Osteoblast (primary cell): ENCODE measurements at regions not wholly inside any gene's neighbourhood (a gene's known extent, or its start where the extent isn't known, plus 50 kb on each side); places are given as distances from the start of the nearest gene placed in this dataset.

ENCODE experiments used
- DNase-seq: peaks from one replicate; pipeline ENCODE4 v3.0.0; 2011; ENCODE audit warnings: low spot score, mixed read lengths; ENCODE audit not compliant: insufficient read length; ENCODE audit errors: missing footprints
- H2AFZ ChIP-seq: 2 replicates; pipeline ENCODE4 v1.6.0; 2011; ENCODE audit warnings: mild to moderate bottlenecking, low read length
- H3K27ac ChIP-seq: 2 replicates; pipeline ENCODE4 v1.5.1; 2011; ENCODE audit warnings: mild to moderate bottlenecking, low read depth, low read length, moderate library complexity
- H3K27me3 ChIP-seq: 2 replicates; pipeline ENCODE4 v1.6.0; 2012; ENCODE audit warnings: mild to moderate bottlenecking, control low read depth, inconsistent platforms, low read length, moderate library complexity; ENCODE audit not compliant: insufficient read depth
- H3K36me3 ChIP-seq: 2 replicates; pipeline ENCODE4 v1.5.1; 2011; ENCODE audit warnings: mild to moderate bottlenecking, low read length, control low read depth, moderate library complexity; ENCODE audit not compliant: insufficient read depth
- H3K4me1 ChIP-seq: 2 replicates; pipeline ENCODE4 v1.5.1; 2011; ENCODE audit warnings: mild to moderate bottlenecking, low read length, control low read depth, moderate library complexity; ENCODE audit not compliant: insufficient read depth
- H3K4me2 ChIP-seq: 2 replicates; pipeline ENCODE4 v1.6.0; 2011; ENCODE audit warnings: mild to moderate bottlenecking, low read length; ENCODE audit not compliant: insufficient read depth
- H3K4me3 ChIP-seq: fragments of 200-600 bp; sonication (generic); 3 replicates; pipeline ENCODE4 v1.5.1; 2012; ENCODE audit warnings: mild to moderate bottlenecking, low read length, inconsistent platforms; ENCODE audit not compliant: insufficient read depth
- H3K79me2 ChIP-seq: 2 replicates; pipeline ENCODE4 v1.6.0; 2012; ENCODE audit warnings: mild to moderate bottlenecking, low read length, control low read depth, inconsistent platforms; ENCODE audit not compliant: insufficient read depth
- H3K9me3 ChIP-seq: 2 replicates; pipeline ENCODE4 v1.5.1; 2011; ENCODE audit warnings: low read depth, low read length, control low read depth
- H4K20me1 ChIP-seq: 2 replicates; pipeline ENCODE4 v1.6.0; 2012; ENCODE audit warnings: mild to moderate bottlenecking, low read length, control low read depth; ENCODE audit not compliant: insufficient read depth
- CTCF ChIP-seq: IDR thresholded peaks from 2 replicates; pipeline ENCODE4 v1.5.1; 2011; ENCODE audit warnings: mild to moderate bottlenecking, low read depth, low read length, moderate library complexity; ENCODE audit errors: extremely low read depth

DNA sequence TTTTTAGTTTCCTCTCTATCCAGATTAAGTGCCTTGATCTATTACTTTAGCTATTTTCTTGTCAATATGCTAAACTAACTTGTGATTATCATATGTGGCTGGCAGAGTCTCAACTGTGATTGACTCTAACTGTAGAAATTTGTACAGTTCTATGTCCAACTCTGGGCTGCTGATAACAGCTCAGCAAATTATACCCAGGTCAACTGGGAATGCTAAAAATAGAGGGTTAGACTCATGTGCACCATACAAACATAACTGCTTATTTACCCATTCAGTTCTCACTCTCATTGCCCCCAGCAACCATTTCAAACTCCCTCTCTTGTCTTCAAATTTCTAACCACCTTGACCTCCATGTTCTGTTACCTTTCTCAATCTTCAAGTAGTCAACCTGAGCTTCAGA, 576.9 kb downstream of the TDRD15 start:
- no peak for DNase-seq
- H2AFZ ChIP-seq = no peak overlapping the region
- H3K27ac ChIP-seq = no peak overlapping the region
- no peaks in the 10 kb centered on the region for H3K79me2 ChIP-seq
- no peaks in the 10 kb centered on the region for H3K36me3 ChIP-seq
- no peak overlapping the region for H3K4me3 ChIP-seq
- no peak for TF ChIP-seq CTCF
- no peak overlapping the region for H3K4me2 ChIP-seq
- no peaks in the 10 kb centered on the region for H4K20me1 ChIP-seq
- H3K4me1 ChIP-seq = no peaks in the 10 kb centered on the region
- H3K9me3 ChIP-seq = no peaks in the 10 kb centered on the region
- no peaks in the 10 kb centered on the region for H3K27me3 ChIP-seq

DNA sequence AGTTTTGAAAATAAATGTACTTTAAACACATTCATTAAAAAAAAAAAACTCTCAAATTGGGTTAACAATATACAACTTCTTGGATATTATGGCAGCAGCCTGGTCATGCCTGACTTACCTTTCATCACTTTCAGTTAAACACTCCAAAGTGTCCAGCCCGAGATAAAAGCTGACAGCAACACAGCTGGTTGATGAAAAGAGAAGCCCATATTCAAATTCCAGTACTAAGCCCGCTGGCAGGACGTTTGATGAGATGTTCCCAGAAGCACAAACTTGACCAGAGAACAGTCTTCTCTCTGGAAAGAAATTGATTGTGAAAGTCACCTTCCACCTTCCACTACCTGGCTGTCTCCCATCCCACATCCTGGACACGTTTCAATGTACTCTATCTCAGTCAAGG, 586.3 kb downstream of the TDRD15 start:
- Histone ChIP-seq H3K79me2 (no peaks in the 10 kb centered on the region), H3K27me3 (no peaks in the 10 kb centered on the region), H4K20me1 (no peaks in the 10 kb centered on the region), H2AFZ (no peak overlapping the region), H3K4me1 (no peaks in the 10 kb centered on the region), H3K4me2 (no peak overlapping the region), H3K27ac (no peak overlapping the region), H3K9me3 (peaks cover 3% of the 10 kb centered on the region), H3K36me3 (no peaks in the 10 kb centered on the region), H3K4me3 (no peak overlapping the region)
- no peak for TF ChIP-seq CTCF
- no peak for DNase-seq

DNA sequence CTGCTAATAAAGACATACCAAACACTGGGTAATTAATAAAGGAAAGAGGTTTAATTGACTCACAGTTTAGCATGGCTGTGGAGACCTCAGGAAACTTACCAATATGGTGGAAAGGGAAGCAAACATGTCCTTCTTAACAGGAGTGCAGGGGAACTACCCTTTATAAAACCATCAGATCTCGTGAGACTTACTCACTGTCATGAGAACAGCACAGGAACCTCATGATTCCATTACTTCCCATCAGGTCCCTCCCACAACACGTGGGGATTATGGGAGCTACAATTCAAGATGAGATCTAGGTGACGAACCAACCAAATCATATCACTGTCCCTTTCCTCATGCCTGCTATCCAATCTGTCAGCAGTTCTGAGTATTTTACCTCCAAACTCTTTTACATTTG, 586.7 kb downstream of the TDRD15 start:
- Histone ChIP-seq H3K4me3 (no peak overlapping the region), H2AFZ (no peak overlapping the region), H3K4me2 (no peak overlapping the region), H3K4me1 (no peaks in the 10 kb centered on the region), H4K20me1 (no peaks in the 10 kb centered on the region), H3K36me3 (no peaks in the 10 kb centered on the region), H3K27ac (no peak overlapping the region), H3K9me3 (peaks cover 3% of the 10 kb centered on the region), H3K79me2 (no peaks in the 10 kb centered on the region), H3K27me3 (no peaks in the 10 kb centered on the region)
- no peak for DNase-seq
- no peak for TF ChIP-seq CTCF

DNA sequence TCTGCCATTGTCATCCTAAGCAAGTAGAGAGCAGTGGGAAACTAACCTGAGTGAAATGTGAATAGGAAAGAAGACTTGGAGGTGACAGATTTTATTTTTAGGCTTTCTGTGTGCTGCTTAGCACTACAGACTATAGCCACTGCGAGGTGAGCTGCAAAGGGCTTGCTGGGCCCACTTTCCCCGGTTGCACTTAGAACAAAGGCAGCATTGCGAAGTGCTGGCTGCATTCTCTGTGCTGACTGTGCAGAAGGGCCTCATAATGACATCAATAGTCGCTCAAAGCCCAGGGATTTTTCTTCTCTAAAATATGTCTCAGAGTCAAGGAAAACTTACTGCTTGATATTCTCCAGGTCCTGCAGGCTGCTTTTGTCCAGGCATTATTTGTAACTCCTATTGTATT, 592.1 kb downstream of the TDRD15 start:
- no peak for TF ChIP-seq CTCF
- Histone ChIP-seq H3K9me3 (no peaks in the 10 kb centered on the region), H3K4me3 (no peak overlapping the region), H4K20me1 (no peaks in the 10 kb centered on the region), H3K79me2 (no peaks in the 10 kb centered on the region), H2AFZ (no peak overlapping the region), H3K27me3 (no peaks in the 10 kb centered on the region), H3K27ac (no peak overlapping the region), H3K4me1 (no peaks in the 10 kb centered on the region), H3K4me2 (no peak overlapping the region), H3K36me3 (no peaks in the 10 kb centered on the region)
- no peak for DNase-seq
